Duodenal mucosa (tissue), 2 donors: ENCODE measurements at regions not wholly inside any gene's neighbourhood (a gene's known extent, or its start where the extent isn't known, plus 50 kb on each side); places are given as distances from the start of the nearest gene placed in this dataset.
"Not testable (repeated sequence)": the region's sequence is repeated elsewhere in the genome, so short reads cannot be mapped to it uniquely, and the experiment has no call there.

Source experiments
- H3K27ac ChIP-seq: one replicate; pipeline ENCODE4 v1.7.0; 2013; ENCODE audit warnings: low read depth, low read length
- H3K27me3 ChIP-seq, 2 donors: one replicate each; pipeline ENCODE4 v1.7.0; 2013; ENCODE audit warnings: low read length in 2 of 2, control low read depth in 1 of 2; ENCODE audit not compliant: insufficient read depth in 2 of 2, control insufficient read depth in 1 of 2
- H3K36me3 ChIP-seq, 2 donors: one replicate each; pipeline ENCODE4 v1.7.0; 2013; ENCODE audit warnings: low read length in 2 of 2, control low read depth in 1 of 2; ENCODE audit not compliant: insufficient read depth in 2 of 2, control insufficient read depth in 1 of 2
- H3K4me1 ChIP-seq, 2 donors: one replicate each; pipeline ENCODE4 v1.7.0; 2013; ENCODE audit warnings: low read length in 2 of 2, control low read depth in 1 of 2; ENCODE audit not compliant: insufficient read depth in 2 of 2, control insufficient read depth in 1 of 2
- H3K4me3 ChIP-seq, 2 donors: one replicate each; pipeline ENCODE4 v1.7.0; 2013; ENCODE audit warnings: low read length in 2 of 2, low read depth in 1 of 2
- H3K9ac ChIP-seq, 2 donors: one replicate each; pipeline ENCODE4 v1.7.0; 2013; ENCODE audit warnings: low read length in 2 of 2, low read depth in 1 of 2
- H3K9me3 ChIP-seq, 2 donors: one replicate each; pipeline ENCODE4 v1.7.0; 2013; ENCODE audit warnings: low read length in 2 of 2, control low read depth in 1 of 2; ENCODE audit not compliant: control insufficient read depth in 1 of 2

DNA sequence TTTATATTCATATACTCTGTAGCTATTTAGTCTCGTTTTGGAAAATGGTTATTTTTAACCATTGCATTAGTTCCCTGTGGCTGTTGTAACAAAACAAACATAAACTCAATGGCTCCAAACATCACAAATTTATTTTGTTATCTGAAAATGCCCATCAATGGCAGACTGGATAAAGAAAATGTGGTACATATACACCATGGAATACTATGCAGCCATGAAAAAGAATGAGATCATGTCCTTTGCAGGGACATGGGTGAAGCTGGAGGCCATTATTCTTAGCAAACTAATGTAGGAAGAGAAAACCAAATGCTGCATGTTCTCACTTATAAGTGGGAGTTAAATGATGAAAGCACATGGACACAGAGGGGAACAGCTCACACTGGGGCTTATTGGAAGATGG, 938.7 kb downstream of the NLGN4X start:
- not testable (repeated sequence) for H3K4me3 ChIP-seq, H3K4me1 ChIP-seq, H3K27ac ChIP-seq, H3K9me3 ChIP-seq, H3K36me3 ChIP-seq, H3K9ac ChIP-seq, H3K27me3 ChIP-seq

GRCh38 chrX:5278908-5279307, 949.8 kb downstream of the NLGN4X start:
- H3K9me3 ChIP-seq = no peaks in the 10 kb centered on the region
- H3K4me1 ChIP-seq = no peaks in the 10 kb centered on the region
- H3K36me3 ChIP-seq = no peaks in the 10 kb centered on the region
- H3K4me3 ChIP-seq = no peak overlapping the region
- no peaks in the 10 kb centered on the region for H3K27me3 ChIP-seq
- H3K9ac ChIP-seq = no peak overlapping the region
- no peak overlapping the region for H3K27ac ChIP-seq

- Histone ChIP-seq H3K4me3 (no peak overlapping the region), H3K27ac (no peak overlapping the region), H3K27me3 (no peaks in the 10 kb centered on the region), H3K4me1 (no peaks in the 10 kb centered on the region), H3K9me3 (no peaks in the 10 kb centered on the region), H3K9ac (no peak overlapping the region), H3K36me3 (no peaks in the 10 kb centered on the region)
These were observed 963.3 kb downstream of the NLGN4X start for GRCh38 chrX:5265324-5265850.

- H3K4me1 ChIP-seq = no peaks in the 10 kb centered on the region
- H3K27me3 ChIP-seq = no peaks in the 10 kb centered on the region
- no peaks in the 10 kb centered on the region for H3K9me3 ChIP-seq
- H3K9ac ChIP-seq = no peak overlapping the region
- no peak overlapping the region for H3K4me3 ChIP-seq
- no peak overlapping the region for H3K27ac ChIP-seq
- no peaks in the 10 kb centered on the region for H3K36me3 ChIP-seq
These were observed 978.6 kb downstream of the NLGN4X start for GRCh38 chrX:5250106-5250505.

- Histone ChIP-seq H3K9ac (no peak overlapping the region), H3K27ac (no peak overlapping the region), H3K9me3 (no peaks in the 10 kb centered on the region), H3K36me3 (no peaks in the 10 kb centered on the region), H3K4me1 (no peaks in the 10 kb centered on the region), H3K27me3 (no peaks in the 10 kb centered on the region), H3K4me3 (no peak overlapping the region)
These were observed 986.4 kb downstream of the NLGN4X start for GRCh38 chrX:5242091-5242790.

- Histone ChIP-seq H3K36me3 (no peaks in the 10 kb centered on the region), H3K9ac (no peak overlapping the region), H3K27ac (no peak overlapping the region), H3K9me3 (peaks cover 0 to 2% of the 10 kb centered on the region in 2 donors), H3K4me3 (no peak overlapping the region), H3K4me1 (no peaks in the 10 kb centered on the region), H3K27me3 (no peaks in the 10 kb centered on the region)
These were observed 991.9 kb downstream of the NLGN4X start for GRCh38 chrX:5236749-5237148.

- Histone ChIP-seq H3K9me3 (peaks cover 0 to 2% of the 10 kb centered on the region in 2 donors), H3K4me3 (no peak overlapping the region), H3K27ac (no peak overlapping the region), H3K4me1 (no peaks in the 10 kb centered on the region), H3K36me3 (no peaks in the 10 kb centered on the region), H3K27me3 (no peaks in the 10 kb centered on the region), H3K9ac (no peak overlapping the region)
These were observed 992.6 kb downstream of the NLGN4X start for GRCh38 chrX:5236096-5236495.

DNA sequence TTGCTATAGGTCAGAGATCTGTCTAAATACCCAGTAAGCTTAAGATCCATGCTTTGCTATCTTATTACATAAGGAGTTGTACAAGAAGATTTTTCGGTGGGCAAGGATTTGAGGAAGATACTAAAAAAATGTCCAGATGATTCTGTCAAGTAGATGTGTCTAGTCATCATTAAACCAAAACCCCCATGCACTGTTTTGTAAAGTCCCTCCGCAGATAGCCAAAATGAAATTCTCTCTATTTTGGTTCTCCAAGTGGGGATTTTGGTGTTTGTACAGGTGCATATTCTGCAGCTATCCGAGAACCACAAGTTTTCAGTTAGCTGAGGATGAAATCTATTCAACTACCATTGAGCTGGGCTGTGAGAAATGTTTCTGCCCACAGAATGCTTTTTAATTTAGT, 994.8 kb downstream of the NLGN4X start:
- Histone ChIP-seq H3K4me3 (no peak overlapping the region), H3K27ac (no peak overlapping the region), H3K36me3 (no peaks in the 10 kb centered on the region), H3K9ac (no peak overlapping the region), H3K9me3 (peaks cover 0 to 2% of the 10 kb centered on the region in 2 donors), H3K4me1 (no peaks in the 10 kb centered on the region), H3K27me3 (no peaks in the 10 kb centered on the region)

GRCh38 chrX:5220421-5220820, 1008.2 kb downstream of the NLGN4X start:
- Histone ChIP-seq H3K9me3 (no peaks in the 10 kb centered on the region), H3K27ac (no peak overlapping the region), H3K27me3 (no peaks in the 10 kb centered on the region), H3K4me1 (no peaks in the 10 kb centered on the region), H3K36me3 (no peaks in the 10 kb centered on the region), H3K9ac (no peak overlapping the region), H3K4me3 (no peak overlapping the region)

GRCh38 chrX:5194806-5195205, 1033.9 kb downstream of the NLGN4X start:
- Histone ChIP-seq H3K9ac (no peak overlapping the region), H3K4me1 (no peaks in the 10 kb centered on the region), H3K27ac (no peak overlapping the region), H3K27me3 (no peaks in the 10 kb centered on the region), H3K9me3 (no peaks in the 10 kb centered on the region), H3K4me3 (no peak overlapping the region), H3K36me3 (no peaks in the 10 kb centered on the region)
